GM12891 (cell line): ENCODE measurements at regions not wholly inside any gene's neighbourhood (a gene's known extent, or its start where the extent isn't known, plus 50 kb on each side); places are given as distances from the start of the nearest gene placed in this dataset.

Experiments
- PAX5 ChIP-seq: IDR thresholded peaks from 2 replicates; pipeline ENCODE4 v1.6.1; 2011; ENCODE audit warnings: low read length, moderate library complexity, mild to moderate bottlenecking; ENCODE audit not compliant: insufficient read depth, severe bottlenecking
- POLR2A ChIP-seq: IDR thresholded peaks from 2 replicates; pipeline ENCODE4 v1.6.1; 2011; ENCODE audit warnings: low read depth, low read length, control low read depth
- POLR2AphosphoS5 ChIP-seq: IDR thresholded peaks from 2 replicates; pipeline ENCODE4 v1.6.1; 2011; ENCODE audit warnings: low read depth, low read length, control low read depth
- POU2F2 ChIP-seq: IDR thresholded peaks from 2 replicates; pipeline ENCODE4 v1.6.1; 2011; ENCODE audit warnings: low read depth, mild to moderate bottlenecking, control low read depth, low read length, moderate library complexity
- TAF1 ChIP-seq: IDR thresholded peaks from 2 replicates; pipeline ENCODE4 v1.6.1; 2011; ENCODE audit warnings: low read depth, low read length, control low read depth

DNA sequence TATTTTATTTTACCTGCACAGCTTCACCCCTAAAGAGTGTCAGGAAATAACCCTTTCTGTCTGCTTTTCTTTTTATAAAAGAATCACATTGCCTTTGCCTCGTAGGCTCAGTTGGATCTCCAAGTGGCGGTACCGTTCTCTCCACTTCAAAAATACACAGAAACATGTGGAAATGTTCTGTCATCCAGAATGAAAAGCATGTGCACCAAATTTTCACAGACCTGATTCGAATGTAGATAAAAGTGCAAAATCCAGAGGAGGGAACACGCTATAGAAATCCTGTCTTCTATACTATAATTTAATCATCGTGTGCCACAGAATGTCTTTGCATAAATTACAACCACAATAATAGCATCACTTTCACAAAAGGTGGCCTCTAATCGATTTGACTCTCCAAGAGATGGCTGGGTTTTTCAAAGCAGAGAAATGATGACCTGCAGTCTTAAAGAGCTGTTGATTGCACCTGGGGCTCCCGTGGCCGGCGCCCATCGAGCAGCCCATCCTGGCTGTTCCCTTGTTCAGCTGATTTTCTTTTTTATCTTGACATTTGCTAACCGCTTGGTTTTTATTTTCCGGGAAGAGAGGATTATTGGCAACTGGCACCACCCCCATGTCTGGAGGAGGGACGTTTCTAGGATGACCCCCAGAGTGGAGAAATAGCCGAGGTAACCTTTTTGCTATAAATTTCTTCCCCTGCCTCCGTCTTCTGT is 290.2 kb downstream of the SOX11 start:
- TF ChIP-seq PAX5 (no peak), POLR2AphosphoS5 (no peak), TAF1 (no peak), POLR2A (no peak), POU2F2 (no peak)
